ENCODE measurements at regions not wholly inside any gene's neighbourhood (a gene's known extent, or its start where the extent isn't known, plus 50 kb on each side); places are given as distances from the start of the nearest gene placed in this dataset.

- Histone ChIP-seq H2AFZ (ENCODE audit: insufficient read depth, low read length, poor library complexity) (no peak overlapping the region), H2AK5ac (ENCODE audit: low read length) (no peak overlapping the region), H3K14ac (ENCODE audit: low read length) (no peak overlapping the region), H2BK5ac (ENCODE audit: low read depth, low read length, poor library complexity) (no peak overlapping the region), H3K79me2 (ENCODE audit: control insufficient read depth, insufficient read depth, low read length, poor library complexity) (no peaks in the 10 kb centered on the region), H3K4me3 (ENCODE audit: low read depth, low read length) (no peak overlapping the region), H3K9me3 (ENCODE audit: insufficient read depth, low read depth, low read length) (no peaks in the 10 kb centered on the region), H3K23ac (ENCODE audit: low read length) (no peak overlapping the region), H3K27me3 (ENCODE audit: insufficient read depth, low read length) (no peaks in the 10 kb centered on the region), H4K12ac (ENCODE audit: low read depth, low read length) (no peak overlapping the region), H4K91ac (ENCODE audit: low read depth, low read length) (no peak overlapping the region), H3K79me1 (ENCODE audit: low read length) (no peaks in the 10 kb centered on the region), H2BK120ac (ENCODE audit: insufficient read depth, low read length, poor library complexity) (no peak overlapping the region), H3K18ac (ENCODE audit: low read length) (no peak overlapping the region), H3K4ac (ENCODE audit: low read depth, low read length) (no peak overlapping the region), H3K4me2 (ENCODE audit: low read length) (no peak overlapping the region), H3K4me1 (ENCODE audit: control insufficient read depth in 1 of 2, insufficient read depth in 2 of 2, low read length in 2 of 2) (no peaks in the 10 kb centered on the region), H4K8ac (ENCODE audit: low read depth, low read length) (no peak overlapping the region), H3K36me3 (ENCODE audit: control insufficient read depth in 1 of 2, insufficient read depth in 2 of 2, low read length in 2 of 2) (no peaks in the 10 kb centered on the region), H3K27ac (ENCODE audit: low read depth, low read length) (no peak overlapping the region), H3K9ac (ENCODE audit: low read length) (no peak overlapping the region), H2BK12ac (ENCODE audit: low read length) (no peak overlapping the region)
- no CpG with 5 or more reads among the region's 2 CpGs for WGBS (ENCODE audit: extremely low coverage, insufficient coverage, insufficient read length)
- no peak for DNase-seq
Observed at GRCh38 chr4:107258359-107258758, 222.2 kb upstream of the DKK2 start.

- Histone ChIP-seq H3K36me3 (ENCODE audit: control insufficient read depth in 1 of 2, insufficient read depth in 2 of 2, low read length in 2 of 2) (no peaks in the 10 kb centered on the region), H3K4ac (ENCODE audit: low read depth, low read length) (no peak overlapping the region), H3K14ac (ENCODE audit: low read length) (no peak overlapping the region), H3K4me1 (ENCODE audit: control insufficient read depth in 1 of 2, insufficient read depth in 2 of 2, low read length in 2 of 2) (no peaks in the 10 kb centered on the region), H4K8ac (ENCODE audit: low read depth, low read length) (no peak overlapping the region), H3K4me2 (ENCODE audit: low read length) (no peak overlapping the region), H3K18ac (ENCODE audit: low read length) (no peak overlapping the region), H2AK5ac (ENCODE audit: low read length) (no peak overlapping the region), H3K9ac (ENCODE audit: low read length) (no peak overlapping the region), H2AFZ (ENCODE audit: insufficient read depth, low read length, poor library complexity) (no peak overlapping the region), H3K79me1 (ENCODE audit: low read length) (no peaks in the 10 kb centered on the region), H3K27ac (ENCODE audit: low read depth, low read length) (no peak overlapping the region), H3K27me3 (ENCODE audit: insufficient read depth, low read length) (no peaks in the 10 kb centered on the region), H2BK120ac (ENCODE audit: insufficient read depth, low read length, poor library complexity) (no peak overlapping the region), H3K9me3 (ENCODE audit: insufficient read depth, low read depth, low read length) (no peaks in the 10 kb centered on the region), H3K79me2 (ENCODE audit: control insufficient read depth, insufficient read depth, low read length, poor library complexity) (no peaks in the 10 kb centered on the region), H3K23ac (ENCODE audit: low read length) (no peak overlapping the region), H4K12ac (ENCODE audit: low read depth, low read length) (no peak overlapping the region), H2BK12ac (ENCODE audit: low read length) (no peak overlapping the region), H2BK5ac (ENCODE audit: low read depth, low read length, poor library complexity) (no peak overlapping the region), H3K4me3 (ENCODE audit: low read depth, low read length) (no peak overlapping the region), H4K91ac (ENCODE audit: low read depth, low read length) (no peak overlapping the region)
- peak in 1 of 2 donors; percentile 7 for DNase-seq
- no CpG with 5 or more reads among the region's 2 CpGs for WGBS (ENCODE audit: extremely low coverage, insufficient coverage, insufficient read length)
Observed at GRCh38 chr4:107255596-107255995, 219.5 kb upstream of the DKK2 start.

- H4K8ac ChIP-seq (ENCODE audit: low read depth, low read length) = no peak overlapping the region
- no peaks in the 10 kb centered on the region for H3K9me3 ChIP-seq (ENCODE audit: insufficient read depth, low read depth, low read length)
- H3K14ac ChIP-seq (ENCODE audit: low read length) = no peak overlapping the region
- no peak overlapping the region for H4K91ac ChIP-seq (ENCODE audit: low read depth, low read length)
- H3K9ac ChIP-seq (ENCODE audit: low read length) = no peak overlapping the region
- no peak overlapping the region for H3K27ac ChIP-seq (ENCODE audit: low read depth, low read length)
- H2AFZ ChIP-seq (ENCODE audit: insufficient read depth, low read length, poor library complexity) = no peak overlapping the region
- no peaks in the 10 kb centered on the region for H3K79me2 ChIP-seq (ENCODE audit: control insufficient read depth, insufficient read depth, low read length, poor library complexity)
- no peak overlapping the region for H2BK5ac ChIP-seq (ENCODE audit: low read depth, low read length, poor library complexity)
- no peaks in the 10 kb centered on the region for H3K36me3 ChIP-seq (ENCODE audit: control insufficient read depth in 1 of 2, insufficient read depth in 2 of 2, low read length in 2 of 2)
- no peak overlapping the region for H3K4me3 ChIP-seq (ENCODE audit: low read depth, low read length)
- no peak overlapping the region for H2BK12ac ChIP-seq (ENCODE audit: low read length)
- H3K27me3 ChIP-seq (ENCODE audit: insufficient read depth, low read length) = no peaks in the 10 kb centered on the region
- no peak overlapping the region for H3K23ac ChIP-seq (ENCODE audit: low read length)
- no peaks in the 10 kb centered on the region for H3K79me1 ChIP-seq (ENCODE audit: low read length)
- no peaks in the 10 kb centered on the region for H3K4me1 ChIP-seq (ENCODE audit: control insufficient read depth in 1 of 2, insufficient read depth in 2 of 2, low read length in 2 of 2)
- no peak overlapping the region for H4K12ac ChIP-seq (ENCODE audit: low read depth, low read length)
- no peak overlapping the region for H2BK120ac ChIP-seq (ENCODE audit: insufficient read depth, low read length, poor library complexity)
- DNase-seq = no peak
- no peak overlapping the region for H3K4ac ChIP-seq (ENCODE audit: low read depth, low read length)
- no peak overlapping the region for H3K4me2 ChIP-seq (ENCODE audit: low read length)
- no peak overlapping the region for H3K18ac ChIP-seq (ENCODE audit: low read length)
- no peak overlapping the region for H2AK5ac ChIP-seq (ENCODE audit: low read length)
- WGBS (ENCODE audit: extremely low coverage, insufficient coverage, insufficient read length) = no CpG with 5 or more reads among the region's 1 CpG
Observed at GRCh38 chr4:107255114-107255513, 219.0 kb upstream of the DKK2 start.

- DNase-seq = no peak
- Histone ChIP-seq H3K9me3 (ENCODE audit: insufficient read depth, low read depth, low read length) (no peaks in the 10 kb centered on the region), H2AFZ (ENCODE audit: insufficient read depth, low read length, poor library complexity) (no peak overlapping the region), H2BK120ac (ENCODE audit: insufficient read depth, low read length, poor library complexity) (no peak overlapping the region), H3K14ac (ENCODE audit: low read length) (no peak overlapping the region), H4K12ac (ENCODE audit: low read depth, low read length) (no peak overlapping the region), H3K9ac (ENCODE audit: low read length) (no peak overlapping the region), H3K79me1 (ENCODE audit: low read length) (no peaks in the 10 kb centered on the region), H2BK5ac (ENCODE audit: low read depth, low read length, poor library complexity) (no peak overlapping the region), H4K91ac (ENCODE audit: low read depth, low read length) (no peak overlapping the region), H3K23ac (ENCODE audit: low read length) (no peak overlapping the region), H3K4me1 (ENCODE audit: control insufficient read depth in 1 of 2, insufficient read depth in 2 of 2, low read length in 2 of 2) (no peaks in the 10 kb centered on the region), H4K8ac (ENCODE audit: low read depth, low read length) (no peak overlapping the region), H3K18ac (ENCODE audit: low read length) (no peak overlapping the region), H3K4me2 (ENCODE audit: low read length) (no peak overlapping the region), H3K4me3 (ENCODE audit: low read depth, low read length) (no peak overlapping the region), H3K79me2 (ENCODE audit: control insufficient read depth, insufficient read depth, low read length, poor library complexity) (no peaks in the 10 kb centered on the region), H3K4ac (ENCODE audit: low read depth, low read length) (no peak overlapping the region), H3K27me3 (ENCODE audit: insufficient read depth, low read length) (no peaks in the 10 kb centered on the region), H3K27ac (ENCODE audit: low read depth, low read length) (no peak overlapping the region), H3K36me3 (ENCODE audit: control insufficient read depth in 1 of 2, insufficient read depth in 2 of 2, low read length in 2 of 2) (no peaks in the 10 kb centered on the region), H2AK5ac (ENCODE audit: low read length) (no peak overlapping the region), H2BK12ac (ENCODE audit: low read length) (no peak overlapping the region)
- no CpG with 5 or more reads among the region's 3 CpGs for WGBS (ENCODE audit: extremely low coverage, insufficient coverage, insufficient read length)
Observed at GRCh38 chr4:107253579-107254068, 217.5 kb upstream of the DKK2 start.
